ENCODE measurements at regions not wholly inside any gene's neighbourhood (a gene's known extent, or its start where the extent isn't known, plus 50 kb on each side); places are given as distances from the start of the nearest gene placed in this dataset.

DNA sequence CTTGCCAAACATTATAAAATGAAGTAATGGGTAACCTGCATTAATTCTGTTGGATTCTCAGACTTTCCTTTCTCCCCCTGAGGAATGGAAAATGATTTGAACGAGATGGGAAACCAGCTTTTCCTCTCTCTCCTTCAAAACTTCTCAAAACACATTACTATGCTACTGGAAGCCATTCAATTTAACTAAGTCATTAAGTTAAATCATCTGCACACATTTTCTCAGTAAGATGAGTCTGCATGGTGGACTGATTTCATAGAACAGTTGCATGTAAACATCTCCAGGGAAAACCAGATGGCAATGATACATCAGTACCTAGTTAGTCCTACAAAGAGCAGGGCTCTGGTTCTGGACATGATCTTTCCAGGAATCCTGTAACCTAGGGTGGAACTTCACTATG is 59.9 kb downstream of the BMP4 start:
- ATAC-seq (ENCODE audit: insufficient number of reproducible peaks, low FRiP score, low read depth) (no peak), DNase-seq (ENCODE audit: low spot score) (no peak)
- no peaks in the 10 kb centered on the region for H3K27me3 ChIP-seq (replicated peaks; ENCODE audit: insufficient read depth)
- no peak for TF ChIP-seq CTCF (IDR thresholded peaks at IDR 0.05)
- no peaks in the 10 kb centered on the region for H3K4me1 ChIP-seq (ENCODE audit: control insufficient read depth in 1 of 2, low read depth in 2 of 2)
- no peaks in the 10 kb centered on the region for H3K9me3 ChIP-seq
- H3K27ac ChIP-seq = no peak overlapping the region
- no peaks in the 10 kb centered on the region for H3K36me3 ChIP-seq
- no peak overlapping the region for H3K4me3 ChIP-seq

DNA sequence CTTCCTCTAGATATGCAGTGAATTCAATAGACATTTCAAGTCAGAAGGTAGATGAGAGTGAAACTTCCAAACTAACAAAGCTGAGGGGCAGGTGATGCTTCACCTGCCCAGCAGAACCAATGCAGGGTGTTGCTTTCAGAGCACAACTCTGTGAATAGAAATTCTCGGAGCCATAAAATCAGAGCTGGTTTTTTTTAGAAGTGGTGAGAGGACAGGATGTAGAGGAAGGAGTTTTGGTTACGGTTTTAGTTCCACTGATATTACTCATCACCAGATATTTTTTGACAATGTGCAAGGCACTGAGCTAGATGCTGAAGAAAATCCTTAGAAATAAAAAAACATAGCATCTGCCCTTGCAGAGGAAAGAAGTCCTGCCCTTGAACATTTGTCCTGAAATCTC is 62.2 kb downstream of the BMP4 start:
- ATAC-seq (ENCODE audit: insufficient number of reproducible peaks, low FRiP score, low read depth) = no peak
- Histone ChIP-seq H3K27me3 (replicated peaks; ENCODE audit: insufficient read depth) (no peaks in the 10 kb centered on the region), H3K4me1 (ENCODE audit: control insufficient read depth in 1 of 2, low read depth in 2 of 2) (peaks cover 5 to 7% of the 10 kb centered on the region in 2 donors), H3K9me3 (no peaks in the 10 kb centered on the region), H3K27ac (no peak overlapping the region), H3K4me3 (no peak overlapping the region), H3K36me3 (no peaks in the 10 kb centered on the region)
- TF ChIP-seq CTCF (IDR thresholded peaks at IDR 0.05) = no peak
- DNase-seq (ENCODE audit: low spot score) = no peak

DNA sequence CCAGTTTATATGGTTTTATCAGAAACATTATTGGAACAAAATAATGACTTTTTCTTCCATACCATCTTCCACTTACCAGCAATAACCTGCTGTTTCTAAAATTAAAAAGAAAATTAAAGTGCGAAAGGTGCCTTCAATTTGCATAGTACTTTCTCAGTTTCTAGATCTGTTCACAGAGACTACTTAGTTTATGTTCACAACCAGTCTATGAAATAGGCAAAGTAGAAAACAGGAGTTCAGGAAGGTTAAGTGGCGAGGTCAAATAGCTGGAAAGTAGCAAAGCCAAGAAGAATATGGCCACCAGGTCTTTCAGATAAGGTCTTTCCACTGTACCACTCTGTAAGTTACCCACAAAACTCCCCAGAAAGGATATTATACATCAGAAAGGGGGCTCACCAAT is 63.3 kb downstream of the BMP4 start:
- H3K27me3 ChIP-seq (replicated peaks; ENCODE audit: insufficient read depth) = no peaks in the 10 kb centered on the region
- H3K4me1 ChIP-seq (ENCODE audit: control insufficient read depth in 1 of 2, low read depth in 2 of 2) = peaks cover 5 to 7% of the 10 kb centered on the region in 2 donors
- TF ChIP-seq CTCF (IDR thresholded peaks at IDR 0.05) = no peak
- DNase-seq (ENCODE audit: low spot score) (no peak), ATAC-seq (ENCODE audit: insufficient number of reproducible peaks, low FRiP score, low read depth) (no peak)
- H3K36me3 ChIP-seq = no peaks in the 10 kb centered on the region
- H3K27ac ChIP-seq = no peak overlapping the region
- H3K9me3 ChIP-seq = no peaks in the 10 kb centered on the region
- H3K4me3 ChIP-seq = no peak overlapping the region

DNA sequence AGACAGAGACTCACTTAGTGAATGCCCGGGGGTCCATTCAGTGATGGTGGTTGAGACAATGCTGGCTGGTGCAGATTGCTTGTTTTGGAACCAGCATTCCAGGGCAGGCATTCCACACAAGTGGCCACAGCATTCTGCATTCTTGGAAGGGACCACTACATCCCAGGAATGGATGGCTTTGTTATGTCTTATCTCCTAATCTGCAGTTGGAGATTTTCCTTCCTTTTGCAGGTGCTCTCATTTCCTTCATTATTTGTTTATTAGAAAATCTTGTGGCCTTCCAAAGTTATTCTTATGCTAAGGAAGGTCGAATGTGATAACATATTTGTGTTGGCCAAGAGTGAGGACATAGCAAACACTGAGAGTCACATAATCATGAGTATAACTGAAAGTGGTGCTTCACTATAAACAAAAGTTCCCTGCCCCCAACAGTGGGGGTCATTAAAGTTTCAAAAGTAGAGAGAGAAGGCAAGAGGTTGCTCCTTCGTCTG is 66.0 kb downstream of the BMP4 start:
- Histone ChIP-seq H3K27ac (no peak overlapping the region), H3K4me3 (no peak overlapping the region), H3K4me1 (ENCODE audit: control insufficient read depth in 1 of 2, low read depth in 2 of 2) (peaks cover 5 to 7% of the 10 kb centered on the region in 2 donors), H3K36me3 (no peaks in the 10 kb centered on the region), H3K9me3 (no peaks in the 10 kb centered on the region), H3K27me3 (replicated peaks; ENCODE audit: insufficient read depth) (no peaks in the 10 kb centered on the region)
- no peak for TF ChIP-seq CTCF (IDR thresholded peaks at IDR 0.05)
- DNase-seq (ENCODE audit: low spot score) (no peak), ATAC-seq (ENCODE audit: insufficient number of reproducible peaks, low FRiP score, low read depth) (no peak)

GRCh38 chr14:53888535-53889386 is 67.9 kb downstream of the BMP4 start:
- no peaks in the 10 kb centered on the region for H3K36me3 ChIP-seq
- H3K27ac ChIP-seq = no peak overlapping the region
- no peaks in the 10 kb centered on the region for H3K27me3 ChIP-seq (replicated peaks; ENCODE audit: insufficient read depth)
- no peak overlapping the region for H3K4me3 ChIP-seq
- ATAC-seq (ENCODE audit: insufficient number of reproducible peaks, low FRiP score, low read depth) (no peak), DNase-seq (ENCODE audit: low spot score) (no peak)
- H3K4me1 ChIP-seq (ENCODE audit: control insufficient read depth in 1 of 2, low read depth in 2 of 2) = peaks cover 5 to 7% of the 10 kb centered on the region in 2 donors
- H3K9me3 ChIP-seq = no peaks in the 10 kb centered on the region
- TF ChIP-seq CTCF (IDR thresholded peaks at IDR 0.05) = no peak
